Breast epithelium (tissue), 3 donors: ENCODE measurements at regions not wholly inside any gene's neighbourhood (a gene's known extent, or its start where the extent isn't known, plus 50 kb on each side); places are given as distances from the start of the nearest gene placed in this dataset.

Source experiments
- CTCF ChIP-seq, 3 donors: fragments of 450-650 bp; IDR thresholded peaks; one replicate each; pipeline ENCODE4 v1.5.1; 2016 to 2017; ENCODE audit warnings: antibody characterized with exemption in 3 of 3, mild to moderate bottlenecking in 3 of 3, moderate library complexity in 3 of 3
- POLR2A ChIP-seq: fragments of 450-650 bp; IDR thresholded peaks from one replicate; pipeline ENCODE4 v1.6.1; 2016; ENCODE audit warnings: antibody characterized with exemption, mild to moderate bottlenecking, moderate library complexity
- POLR2AphosphoS5 ChIP-seq, 3 donors: sonication (generic); formaldehyde crosslinking; IDR thresholded peaks; one replicate each; pipeline ENCODE4 v1.6.1; 2017; ENCODE audit warnings: antibody characterized with exemption in 3 of 3

DNA sequence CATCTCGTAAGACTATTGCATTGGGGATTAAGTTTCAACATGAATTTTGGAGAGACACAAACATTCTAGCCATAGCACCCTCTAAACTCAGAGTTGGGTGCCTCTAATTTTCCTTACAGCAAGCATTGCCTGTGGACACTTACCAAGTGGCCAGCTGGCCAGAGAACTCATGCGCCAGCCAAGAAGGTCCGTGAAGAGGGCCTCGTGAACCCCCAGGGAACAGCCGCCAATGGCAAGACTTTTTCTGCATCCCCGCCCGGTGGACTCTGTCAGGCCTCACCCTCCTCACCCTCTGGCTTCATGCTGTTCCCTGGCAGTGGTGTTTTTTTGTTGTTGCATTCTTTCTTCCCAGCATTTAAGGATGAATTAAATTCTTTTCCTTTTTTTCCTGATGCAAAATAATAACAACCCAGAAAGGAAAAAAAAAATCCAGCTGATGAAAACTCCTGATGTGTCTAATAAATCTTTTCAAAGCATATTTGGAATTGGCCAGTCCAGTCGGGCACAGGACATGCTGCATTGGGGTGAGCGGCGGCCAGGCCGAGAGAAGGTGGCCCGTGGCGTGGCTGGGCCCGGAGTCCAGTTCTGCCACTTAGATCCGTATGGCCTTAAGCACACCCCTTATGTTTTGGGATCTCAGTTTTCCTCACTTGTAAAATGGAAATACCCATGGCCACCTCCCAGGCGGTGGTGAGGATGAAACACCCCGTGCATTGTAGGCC is 191.9 kb upstream of the DIO3 start:
- no peak for TF ChIP-seq POLR2AphosphoS5 (IDR thresholded peaks at IDR 0.05)
- TF ChIP-seq CTCF (IDR thresholded peaks at IDR 0.05): no peak
- no peak for TF ChIP-seq POLR2A
